NCI-H510A treated with DMSO at 0.1 percent for 48 hours (cell line): ENCODE measurements at regions not wholly inside any gene's neighbourhood (a gene's known extent, or its start where the extent isn't known, plus 50 kb on each side); places are given as distances from the start of the nearest gene placed in this dataset.

Source experiments
- DNase-seq: peaks from one replicate; lab custom pipeline; 2025; lab: John Stamatoyannopoulos, UW

- DNase-seq = no peak
Measured at GRCh38 chr20:10724449-10725173, 50.8 kb upstream of the JAG1 start.

- no peak for DNase-seq
Measured at GRCh38 chr20:10728873-10729670, 55.3 kb upstream of the JAG1 start.

DNA sequence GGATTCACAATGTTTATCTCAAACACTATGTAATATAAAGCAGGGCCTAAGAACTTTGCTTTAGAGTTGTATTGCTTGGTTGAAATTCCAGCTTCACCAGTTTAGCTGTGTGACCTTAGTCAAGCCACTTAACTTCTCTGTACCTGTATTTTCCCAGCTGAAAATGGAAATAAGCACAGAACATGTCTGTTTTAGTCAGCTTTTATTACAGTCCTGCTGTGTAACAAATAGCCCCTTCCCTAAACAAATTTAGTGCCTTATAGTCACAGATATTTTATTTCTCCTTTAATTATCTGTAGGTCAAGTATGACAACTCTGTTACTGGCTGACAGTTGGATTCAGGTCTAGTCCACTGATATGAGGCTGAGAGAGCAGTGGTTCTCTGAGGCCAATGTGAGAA lies 56.0 kb upstream of the JAG1 start:
- DNase-seq = no peak

DNA sequence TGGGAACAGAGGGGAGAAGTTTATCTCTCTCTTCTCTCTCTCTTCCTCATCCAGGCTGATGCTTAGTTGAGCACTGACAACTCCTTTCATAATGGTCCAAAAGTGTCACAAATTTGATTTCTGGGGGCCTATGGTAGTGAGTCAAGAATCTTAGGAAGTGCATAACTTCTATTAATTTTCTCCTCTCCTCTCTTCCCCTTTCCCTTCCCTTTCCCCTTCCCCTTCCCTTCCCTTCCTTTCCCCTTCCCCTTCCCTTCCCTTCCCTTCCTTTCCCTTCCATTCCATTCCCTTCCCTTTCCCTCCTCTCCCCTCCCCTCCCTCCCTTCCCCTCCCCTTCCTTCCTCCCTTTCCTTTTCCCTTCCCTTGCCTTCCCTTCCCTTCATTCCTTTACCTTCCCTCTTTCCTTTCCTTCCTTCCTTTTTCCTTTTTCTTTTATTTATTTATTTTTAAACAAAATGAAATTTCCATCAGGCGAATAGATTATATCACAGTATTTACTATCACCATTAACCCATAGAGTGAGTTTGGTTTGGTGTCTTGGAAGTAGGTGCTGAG lies 56.9 kb upstream of the JAG1 start:
- no peak for DNase-seq

DNA sequence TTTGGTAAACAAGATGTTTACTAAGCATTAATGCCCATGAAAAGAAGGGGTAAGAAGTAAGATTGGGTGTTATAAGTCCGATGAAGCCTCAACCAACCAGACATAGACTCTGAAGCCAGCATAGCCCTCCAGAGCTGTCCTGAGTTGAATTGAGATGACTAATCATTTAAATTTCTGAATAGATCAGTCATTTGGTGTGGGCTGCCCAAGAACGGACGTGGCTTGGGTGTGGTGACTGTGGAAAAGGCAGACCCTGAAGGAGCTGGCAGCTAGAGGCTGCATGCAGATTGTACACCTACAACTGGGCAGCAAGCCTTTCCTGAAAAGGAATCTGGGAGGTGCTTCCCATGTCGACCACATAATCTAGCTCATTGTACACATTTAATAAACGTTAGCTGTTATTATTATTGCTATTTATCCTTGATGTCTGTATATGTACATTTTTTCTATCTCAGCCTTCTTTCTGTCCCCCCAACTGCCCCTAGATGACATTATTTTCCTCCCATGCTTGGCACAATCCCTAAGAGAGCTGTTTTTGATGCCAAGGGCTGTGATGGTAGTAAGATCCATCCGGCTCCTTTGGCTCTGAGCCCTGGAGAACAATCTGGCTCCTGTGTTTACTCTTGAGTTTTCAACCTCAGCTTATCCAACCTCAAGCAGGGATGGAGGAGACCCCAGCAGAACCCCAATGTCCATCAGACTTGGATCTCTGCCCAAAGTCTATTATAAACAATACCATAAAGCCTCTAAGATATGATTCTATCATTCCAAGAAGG lies 57.6 kb upstream of the JAG1 start:
- DNase-seq = no peak

DNA sequence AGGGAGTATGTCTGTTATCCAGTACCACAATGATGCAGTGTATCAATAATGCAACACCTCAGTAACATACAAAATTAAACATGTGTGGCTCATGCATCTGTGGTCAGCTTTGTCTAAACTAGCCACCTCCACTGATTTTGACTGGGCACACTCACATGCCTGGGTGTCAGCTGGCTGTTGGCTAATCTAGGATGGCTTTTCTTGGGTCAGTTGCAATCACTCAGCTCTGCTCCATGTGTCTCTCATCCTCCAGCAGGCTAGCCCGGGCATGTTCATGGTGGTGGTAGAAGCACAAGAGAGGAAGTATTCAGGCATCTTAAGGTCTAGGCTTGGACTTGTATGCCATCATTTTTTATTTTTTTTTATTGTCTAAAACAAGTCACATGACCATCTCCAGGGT lies 59.3 kb upstream of the JAG1 start:
- no peak for DNase-seq

DNA sequence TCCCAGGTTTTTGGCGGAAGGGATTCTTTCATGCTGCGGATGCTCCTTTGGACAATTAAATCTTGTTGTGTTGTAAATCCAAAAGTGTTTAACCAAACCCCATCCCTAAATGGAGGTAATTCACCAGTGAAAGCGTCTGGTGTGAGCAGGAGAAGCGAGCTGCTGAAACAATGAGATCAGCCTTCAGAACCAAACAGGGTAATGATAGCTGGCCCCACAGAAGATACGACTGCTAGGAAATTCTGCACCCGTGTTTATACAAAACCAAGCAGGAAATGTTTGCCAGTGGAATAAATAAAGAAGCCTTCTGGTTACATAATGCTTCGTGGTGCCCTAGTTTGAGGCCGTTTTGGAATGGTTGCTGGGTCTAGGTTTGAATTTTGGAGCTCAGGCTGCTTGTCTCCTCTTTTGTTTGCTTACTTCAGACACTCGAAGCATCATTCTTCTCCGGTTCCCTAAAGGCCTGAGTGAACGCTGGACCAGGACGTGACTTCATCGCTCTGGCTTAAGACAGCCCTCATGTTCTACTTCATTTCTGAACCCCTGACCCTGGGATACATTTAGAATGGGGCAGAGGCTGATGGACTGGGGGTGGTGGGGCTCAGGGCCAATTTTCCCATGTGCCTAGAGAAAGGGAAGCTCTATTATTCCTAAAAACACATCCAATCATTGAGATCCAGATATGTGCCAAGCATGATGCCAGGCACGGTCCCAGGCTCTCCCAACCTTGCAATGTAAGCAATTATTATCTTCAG lies 61.6 kb upstream of the JAG1 start:
- no peak for DNase-seq

DNA sequence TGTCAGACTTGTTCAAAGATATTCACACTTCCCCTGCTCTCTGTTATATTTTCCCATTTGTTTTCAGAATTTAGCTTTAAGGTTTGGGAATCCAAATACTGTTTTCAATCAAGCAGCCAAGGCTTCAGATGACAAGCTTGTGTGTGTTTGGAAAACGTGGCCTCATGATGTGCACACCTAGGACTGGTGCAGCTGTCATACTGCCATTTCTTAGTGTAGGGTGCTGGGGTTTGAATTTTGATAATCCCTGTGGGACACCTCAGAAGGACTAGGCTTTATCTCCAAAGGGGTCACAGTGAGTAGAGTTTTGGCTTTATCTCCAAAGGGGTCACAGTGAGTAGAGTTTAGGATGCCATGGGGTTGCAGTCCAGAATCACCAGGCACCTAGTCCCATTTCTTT lies 65.3 kb upstream of the JAG1 start:
- no peak for DNase-seq

- DNase-seq = no peak
Measured at GRCh38 chr20:10739566-10739965, 65.8 kb upstream of the JAG1 start.

DNA sequence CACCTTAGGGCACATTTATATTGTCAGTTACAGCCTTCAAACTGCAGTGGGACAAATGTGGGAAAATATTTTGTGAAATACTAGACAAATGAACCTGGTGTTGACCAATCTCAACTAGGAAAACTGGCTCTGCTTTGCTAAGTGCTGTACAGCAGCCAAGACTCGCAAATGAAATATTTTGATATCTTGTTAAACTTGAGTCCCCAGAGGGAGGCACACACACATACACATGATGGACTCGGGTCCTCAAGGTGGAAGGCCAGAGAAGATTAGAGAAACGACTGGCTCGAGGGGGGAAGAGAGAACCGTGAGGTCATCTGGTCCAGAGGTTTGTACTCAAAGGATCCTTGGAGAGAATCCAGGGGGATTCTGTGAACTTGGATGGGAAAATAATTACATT lies 67.3 kb upstream of the JAG1 start:
- no peak for DNase-seq

DNA sequence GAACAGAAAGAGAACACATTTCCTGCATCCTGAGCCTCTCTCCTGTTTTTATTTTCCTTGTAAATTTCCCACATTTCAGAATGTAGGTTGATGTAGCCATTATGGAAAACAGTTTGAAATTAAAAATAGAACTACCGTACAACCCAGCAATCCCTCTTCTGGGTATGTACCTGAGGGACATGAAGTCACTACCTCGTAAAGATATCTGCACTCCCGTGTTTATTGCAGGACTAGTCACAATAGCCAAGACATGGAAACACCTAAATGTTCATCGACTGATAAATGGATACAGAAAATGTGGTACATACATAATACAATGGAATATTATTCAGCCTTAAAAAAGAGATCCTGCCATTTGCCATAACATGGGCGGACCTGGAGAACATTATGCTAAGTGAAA lies 72.0 kb upstream of the JAG1 start:
- DNase-seq = no peak

GRCh38 chr20:10747019-10747418 lies 73.2 kb upstream of the JAG1 start:
- no peak for DNase-seq

- DNase-seq = no peak
Measured at GRCh38 chr20:10749084-10749483, 75.3 kb upstream of the JAG1 start.

- no peak for DNase-seq
Measured at GRCh38 chr20:10752206-10752605, 78.4 kb upstream of the JAG1 start.

GRCh38 chr20:10754824-10755223 lies 81.0 kb upstream of the JAG1 start:
- no peak for DNase-seq

- DNase-seq = no peak
Measured at GRCh38 chr20:10758446-10758845, 84.6 kb upstream of the JAG1 start.

GRCh38 chr20:10761232-10761631 lies 87.4 kb upstream of the JAG1 start:
- DNase-seq = no peak

DNA sequence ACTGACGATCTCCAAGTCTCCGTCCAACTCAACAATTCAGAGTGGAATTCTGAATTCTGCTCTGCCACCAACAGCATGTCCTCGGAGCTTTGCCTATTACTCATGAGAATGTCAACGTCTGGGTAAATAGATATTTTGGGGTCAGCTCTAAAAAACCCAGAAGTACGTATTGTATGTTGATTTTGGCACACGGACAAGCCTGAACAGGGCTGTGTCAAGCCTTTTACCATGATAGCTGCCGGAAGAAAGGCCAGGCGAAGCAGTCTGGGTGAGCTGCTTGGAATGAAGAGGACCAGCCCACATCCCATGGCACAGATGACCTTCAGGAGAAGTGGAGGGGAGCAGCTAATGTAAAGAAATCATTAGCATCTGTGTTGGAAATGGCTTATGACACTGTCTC lies 88.0 kb upstream of the JAG1 start:
- no peak for DNase-seq

- DNase-seq = no peak
Measured at GRCh38 chr20:10762216-10762615, 88.4 kb upstream of the JAG1 start.

GRCh38 chr20:10763112-10763511 lies 89.3 kb upstream of the JAG1 start:
- no peak for DNase-seq

DNA sequence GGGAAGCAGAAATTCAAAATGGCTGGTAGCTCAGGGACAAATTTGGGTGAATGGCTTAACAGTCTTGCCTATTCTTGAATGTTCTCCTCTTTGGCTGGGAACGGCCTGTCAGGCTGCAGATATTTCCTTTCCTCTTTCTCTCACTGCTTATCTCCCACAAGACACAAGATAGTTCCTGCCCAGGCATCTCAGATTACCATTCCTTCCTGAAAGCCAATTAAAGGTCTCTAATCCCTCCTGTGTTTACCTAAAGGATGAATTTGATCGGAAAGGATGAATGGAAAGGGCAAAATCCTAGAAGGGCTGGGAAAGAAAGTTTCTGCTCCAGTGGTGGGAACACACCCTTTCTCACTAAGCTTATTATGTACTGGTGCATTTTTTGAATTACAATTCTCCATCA lies 95.9 kb upstream of the JAG1 start:
- DNase-seq = no peak

- no peak for DNase-seq
Measured at GRCh38 chr20:10770753-10771152, 97.0 kb upstream of the JAG1 start.
